ENCODE measurements at regions not wholly inside any gene's neighbourhood (a gene's known extent, or its start where the extent isn't known, plus 50 kb on each side); places are given as distances from the start of the nearest gene placed in this dataset.

DNA sequence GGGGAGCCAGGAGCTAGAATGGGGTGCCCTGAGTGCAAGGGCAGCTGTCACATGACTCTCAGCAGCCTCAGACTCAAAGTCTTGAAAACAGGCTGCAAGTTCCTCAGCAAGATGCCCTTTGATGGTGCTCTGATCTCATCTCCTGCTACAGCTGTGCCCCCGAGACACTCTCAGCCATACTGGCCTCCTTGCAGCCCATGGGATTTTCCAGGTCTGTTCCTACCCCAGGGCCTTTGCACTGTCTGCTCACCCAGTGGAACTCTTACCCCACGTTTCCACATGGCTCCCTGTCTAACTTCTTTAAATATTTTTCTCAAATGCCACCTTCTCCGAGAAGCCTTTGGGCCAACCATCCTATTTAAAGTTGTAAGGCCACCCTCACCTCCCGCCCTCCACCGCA, 146.9 kb downstream of the C16orf95 start:
- TF ChIP-seq, protein P1, sequence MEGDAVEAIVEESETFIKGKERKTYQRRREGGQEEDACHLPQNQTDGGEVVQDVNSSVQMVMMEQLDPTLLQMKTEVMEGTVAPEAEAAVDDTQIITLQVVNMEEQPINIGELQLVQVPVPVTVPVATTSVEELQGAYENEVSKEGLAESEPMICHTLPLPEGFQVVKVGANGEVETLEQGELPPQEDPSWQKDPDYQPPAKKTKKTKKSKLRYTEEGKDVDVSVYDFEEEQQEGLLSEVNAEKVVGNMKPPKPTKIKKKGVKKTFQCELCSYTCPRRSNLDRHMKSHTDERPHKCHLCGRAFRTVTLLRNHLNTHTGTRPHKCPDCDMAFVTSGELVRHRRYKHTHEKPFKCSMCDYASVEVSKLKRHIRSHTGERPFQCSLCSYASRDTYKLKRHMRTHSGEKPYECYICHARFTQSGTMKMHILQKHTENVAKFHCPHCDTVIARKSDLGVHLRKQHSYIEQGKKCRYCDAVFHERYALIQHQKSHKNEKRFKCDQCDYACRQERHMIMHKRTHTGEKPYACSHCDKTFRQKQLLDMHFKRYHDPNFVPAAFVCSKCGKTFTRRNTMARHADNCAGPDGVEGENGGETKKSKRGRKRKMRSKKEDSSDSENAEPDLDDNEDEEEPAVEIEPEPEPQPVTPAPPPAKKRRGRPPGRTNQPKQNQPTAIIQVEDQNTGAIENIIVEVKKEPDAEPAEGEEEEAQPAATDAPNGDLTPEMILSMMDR (conservative IDR thresholded peaks at IDR 0.05; ENCODE audit: low read depth, low read length): no peak
- TF ChIP-seq EZH2 (IDR thresholded peaks at IDR 0.05; ENCODE audit: borderline replicate concordance, low read depth, low read length, poor library complexity, severe bottlenecking): no peak
